NCI-H146 (cell line): ENCODE measurements at regions not wholly inside any gene's neighbourhood (a gene's known extent, or its start where the extent isn't known, plus 50 kb on each side); places are given as distances from the start of the nearest gene placed in this dataset.
A peak's percentile ranks its signal among the peaks of the same experiment; 100 is the strongest.
"Not testable (repeated sequence)": the region's sequence is repeated elsewhere in the genome, so short reads cannot be mapped to it uniquely, and the experiment has no call there.

Source experiments
- DNase-seq: peaks from one replicate; lab custom pipeline; 2025; lab: John Stamatoyannopoulos, UW

GRCh38 chr9:119758990-119759389 is 389.8 kb upstream of the BRINP1 start:
- DNase-seq: no peak

GRCh38 chr9:119758241-119758640 is 389.0 kb upstream of the BRINP1 start:
- DNase-seq: no peak

- no peak for DNase-seq
Observed at GRCh38 chr9:119739476-119739875, 370.2 kb upstream of the BRINP1 start.

- no peak for DNase-seq
Observed at GRCh38 chr9:119736491-119737454, 367.5 kb upstream of the BRINP1 start.

- DNase-seq: no peak
Observed at GRCh38 chr9:119727988-119728387, 358.8 kb upstream of the BRINP1 start.

GRCh38 chr9:119726035-119726434 is 356.8 kb upstream of the BRINP1 start:
- no peak for DNase-seq

GRCh38 chr9:119722384-119722783 is 353.1 kb upstream of the BRINP1 start:
- DNase-seq: no peak

GRCh38 chr9:119712325-119712724 is 343.1 kb upstream of the BRINP1 start:
- DNase-seq: no peak

- DNase-seq: no peak
Observed at GRCh38 chr9:119709431-119709830, 340.2 kb upstream of the BRINP1 start.

- DNase-seq: no peak
Observed at GRCh38 chr9:119707228-119707845, 338.1 kb upstream of the BRINP1 start.

- peak; percentile 1 for DNase-seq
Observed at GRCh38 chr9:119701651-119702050, 332.4 kb upstream of the BRINP1 start.

GRCh38 chr9:119698535-119698934 is 329.3 kb upstream of the BRINP1 start:
- DNase-seq: no peak

- no peak for DNase-seq
Observed at GRCh38 chr9:119697996-119698395, 328.8 kb upstream of the BRINP1 start.

- DNase-seq: no peak
Observed at GRCh38 chr9:119689879-119690278, 320.6 kb upstream of the BRINP1 start.

- DNase-seq: no peak
Observed at GRCh38 chr9:119688547-119688946, 319.3 kb upstream of the BRINP1 start.

GRCh38 chr9:119677811-119678505 is 308.7 kb upstream of the BRINP1 start:
- DNase-seq: no peak

GRCh38 chr9:119675951-119676350 is 306.7 kb upstream of the BRINP1 start:
- peak; percentile 37 for DNase-seq

GRCh38 chr9:119672763-119673162 is 303.5 kb upstream of the BRINP1 start:
- not testable (repeated sequence) for DNase-seq

GRCh38 chr9:119667916-119668315 is 298.7 kb upstream of the BRINP1 start:
- DNase-seq: no peak

GRCh38 chr9:119667163-119667562 is 297.9 kb upstream of the BRINP1 start:
- DNase-seq: no peak

GRCh38 chr9:119662329-119662728 is 293.1 kb upstream of the BRINP1 start:
- no peak for DNase-seq

GRCh38 chr9:119652931-119653330 is 283.7 kb upstream of the BRINP1 start:
- DNase-seq: no peak

GRCh38 chr9:119649205-119649604 is 280.0 kb upstream of the BRINP1 start:
- no peak for DNase-seq
